Middle frontal gyrus (tissue), 1 donor: ENCODE measurements at regions not wholly inside any gene's neighbourhood (a gene's known extent, or its start where the extent isn't known, plus 50 kb on each side); places are given as distances from the start of the nearest gene placed in this dataset.
"Not testable (repeated sequence)": the region's sequence is repeated elsewhere in the genome, so short reads cannot be mapped to it uniquely, and the experiment has no call there.

Experiments
- DNase-seq: peaks from one replicate; pipeline ENCODE4 v3.0.0-alpha.2; 2015; ENCODE audit warnings: low spot score; ENCODE audit errors: extremely low spot score

GRCh38 chr1:38193040-38193439, 146.4 kb upstream of the POU3F1 start:
- no peak for DNase-seq

- no peak for DNase-seq
These were observed 144.9 kb upstream of the POU3F1 start for GRCh38 chr1:38191461-38191860.

GRCh38 chr1:38190983-38191382, 144.4 kb upstream of the POU3F1 start:
- DNase-seq: no peak

GRCh38 chr1:38187552-38187951, 141.0 kb upstream of the POU3F1 start:
- no peak for DNase-seq

GRCh38 chr1:38186566-38186965, 140.0 kb upstream of the POU3F1 start:
- no peak for DNase-seq

- no peak for DNase-seq
These were observed 139.3 kb upstream of the POU3F1 start for GRCh38 chr1:38185913-38186312.

GRCh38 chr1:38183747-38184146, 137.2 kb upstream of the POU3F1 start:
- DNase-seq: no peak

- DNase-seq: no peak
These were observed 136.5 kb upstream of the POU3F1 start for GRCh38 chr1:38183096-38183495.

GRCh38 chr1:38180388-38180787, 133.8 kb upstream of the POU3F1 start:
- DNase-seq: not testable (repeated sequence)

GRCh38 chr1:38179483-38179882, 132.9 kb upstream of the POU3F1 start:
- no peak for DNase-seq

GRCh38 chr1:38178216-38178615, 131.6 kb upstream of the POU3F1 start:
- DNase-seq: no peak

DNA sequence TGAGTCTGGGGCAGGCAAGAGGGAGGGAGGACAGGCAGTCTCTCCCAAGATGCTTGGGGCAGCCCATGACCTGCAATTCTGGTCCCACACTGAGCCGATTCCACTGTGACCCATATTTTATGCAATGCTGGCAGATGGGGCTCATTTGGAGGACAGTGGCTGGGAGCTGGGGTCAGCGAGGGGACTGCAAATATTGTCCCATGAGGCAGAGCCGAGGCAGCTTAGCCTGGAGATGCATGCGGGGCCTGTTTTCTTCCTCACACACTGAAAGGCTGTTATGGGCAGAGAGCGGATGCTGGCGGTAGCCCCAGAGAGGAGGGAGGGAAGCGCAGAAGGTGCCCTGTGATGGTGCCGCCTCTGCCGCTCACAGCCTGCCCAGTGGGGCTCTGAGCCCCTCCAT, 128.5 kb upstream of the POU3F1 start:
- no peak for DNase-seq

DNA sequence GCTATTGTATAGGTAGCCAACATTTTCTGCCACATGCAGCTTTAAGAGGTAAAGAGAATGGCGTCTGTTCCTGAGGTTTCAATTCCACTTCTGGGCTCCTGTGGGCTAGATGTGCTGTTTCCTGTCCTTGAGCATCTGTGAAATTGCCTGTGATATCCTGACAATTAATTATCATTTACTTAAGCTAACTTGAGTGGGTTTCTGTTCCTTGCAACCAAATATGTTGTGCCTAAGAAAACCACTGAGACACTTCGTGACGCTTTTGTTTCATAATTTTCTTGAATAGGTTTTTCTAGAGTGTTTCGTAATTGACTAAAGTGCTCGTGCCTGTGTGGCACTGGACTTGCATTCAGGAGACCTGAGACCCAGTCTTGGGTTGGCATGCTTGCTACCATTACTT, 127.3 kb upstream of the POU3F1 start:
- no peak for DNase-seq

DNA sequence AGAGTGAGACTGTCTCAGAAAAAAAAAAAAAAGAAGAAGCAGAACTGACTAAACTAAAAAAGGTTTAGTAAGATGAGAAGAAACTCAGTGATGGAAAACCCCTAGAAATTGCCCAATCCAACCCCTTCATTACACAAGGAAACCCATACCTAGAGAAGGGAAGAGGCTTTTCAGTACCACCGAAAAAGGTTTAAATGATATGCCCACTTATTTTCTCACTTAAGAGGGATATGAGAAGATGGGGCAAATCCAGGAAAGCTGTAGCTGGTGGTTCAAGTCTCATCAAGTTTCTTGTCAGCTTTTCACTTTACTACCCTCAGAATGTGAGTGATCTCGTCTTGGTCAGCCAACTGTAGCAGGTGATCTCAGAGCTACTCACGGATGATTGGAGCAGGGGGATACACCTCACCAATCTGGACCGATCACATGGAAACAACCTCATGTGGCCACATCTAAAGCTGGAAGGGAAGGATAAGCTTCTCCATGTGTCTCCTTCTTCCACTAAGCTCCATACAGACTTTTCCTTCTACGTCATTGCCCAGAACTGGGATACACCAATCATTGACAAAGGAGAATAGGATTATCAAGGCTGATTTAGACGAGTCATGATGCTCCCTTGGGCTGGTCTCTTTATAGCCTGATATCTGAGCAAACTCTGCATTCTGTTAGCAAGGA, 126.7 kb upstream of the POU3F1 start:
- DNase-seq: no peak

DNA sequence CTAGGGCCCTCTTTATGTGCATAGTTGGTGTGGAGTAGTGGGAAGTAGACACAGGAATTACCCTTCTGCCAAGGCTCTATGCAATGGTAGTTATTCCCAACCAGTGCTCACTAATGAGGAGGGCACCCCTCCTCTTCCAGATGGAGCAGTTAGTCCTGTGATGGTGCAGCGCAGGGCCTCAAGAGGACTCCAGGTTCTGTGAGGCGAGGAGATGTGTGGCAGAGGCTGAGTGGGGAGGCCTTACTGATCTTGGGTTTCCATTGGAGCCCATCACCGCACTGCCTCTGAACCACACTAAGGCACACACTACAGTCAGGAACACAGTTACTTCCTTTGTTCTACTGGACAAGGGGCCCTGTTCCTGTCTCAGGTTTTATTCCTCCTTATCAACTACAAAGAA, 122.5 kb upstream of the POU3F1 start:
- no peak for DNase-seq

- no peak for DNase-seq
These were observed 121.8 kb upstream of the POU3F1 start for GRCh38 chr1:38168365-38168764.

DNA sequence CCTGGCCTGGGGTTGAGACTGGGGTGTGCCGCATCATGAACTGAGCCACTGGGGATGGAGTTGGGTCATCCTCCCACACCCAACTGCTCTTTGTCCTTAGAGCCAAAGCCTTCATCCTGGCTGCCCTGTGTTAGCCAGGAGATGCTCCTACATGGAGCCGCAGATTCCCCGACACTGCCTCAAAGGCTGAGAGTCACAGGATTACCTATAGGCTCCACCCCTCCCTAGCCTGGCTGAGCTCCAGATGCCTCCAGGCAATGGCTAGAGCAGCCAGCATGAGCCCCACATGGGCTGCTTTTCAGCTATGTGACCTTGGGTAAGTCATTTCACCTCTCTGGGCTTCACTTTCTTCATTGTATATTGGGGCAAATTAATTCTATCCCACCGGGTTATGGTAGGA, 119.9 kb upstream of the POU3F1 start:
- DNase-seq: no peak

- DNase-seq: no peak
These were observed 107.3 kb upstream of the POU3F1 start for GRCh38 chr1:38153778-38154470.

DNA sequence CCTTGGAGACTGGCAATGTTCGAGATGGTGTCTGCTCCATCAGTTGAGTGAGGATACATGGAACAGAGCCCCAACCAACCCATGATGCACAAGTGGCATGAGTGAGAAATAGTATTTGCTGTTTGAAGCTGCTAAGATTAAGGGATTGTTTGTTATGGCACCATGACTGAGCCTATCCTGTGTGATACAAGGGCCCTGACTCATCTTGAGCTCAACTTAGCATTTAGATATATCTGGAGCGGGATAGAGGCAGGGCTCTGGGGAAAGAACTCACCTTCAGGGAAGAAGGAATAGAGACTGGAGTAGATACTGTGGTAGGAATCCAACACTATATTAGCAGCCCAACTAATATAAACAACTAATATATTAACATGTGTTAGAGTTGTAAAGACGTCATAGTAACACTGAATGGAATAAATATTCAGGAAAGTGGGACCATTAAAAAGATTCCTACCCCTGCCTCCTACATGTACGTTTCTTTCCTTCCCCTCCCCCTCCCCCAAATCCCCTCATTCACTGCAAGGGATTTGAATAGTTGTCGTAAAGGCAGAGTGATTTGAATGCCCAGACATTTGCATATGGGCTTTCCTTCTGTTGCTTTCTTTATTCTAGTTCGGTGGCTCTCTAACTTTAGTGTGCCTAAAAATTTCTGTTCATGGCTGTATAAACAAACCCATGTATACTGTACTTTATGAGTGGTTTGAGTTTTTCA, 106.6 kb upstream of the POU3F1 start:
- DNase-seq: no peak

DNA sequence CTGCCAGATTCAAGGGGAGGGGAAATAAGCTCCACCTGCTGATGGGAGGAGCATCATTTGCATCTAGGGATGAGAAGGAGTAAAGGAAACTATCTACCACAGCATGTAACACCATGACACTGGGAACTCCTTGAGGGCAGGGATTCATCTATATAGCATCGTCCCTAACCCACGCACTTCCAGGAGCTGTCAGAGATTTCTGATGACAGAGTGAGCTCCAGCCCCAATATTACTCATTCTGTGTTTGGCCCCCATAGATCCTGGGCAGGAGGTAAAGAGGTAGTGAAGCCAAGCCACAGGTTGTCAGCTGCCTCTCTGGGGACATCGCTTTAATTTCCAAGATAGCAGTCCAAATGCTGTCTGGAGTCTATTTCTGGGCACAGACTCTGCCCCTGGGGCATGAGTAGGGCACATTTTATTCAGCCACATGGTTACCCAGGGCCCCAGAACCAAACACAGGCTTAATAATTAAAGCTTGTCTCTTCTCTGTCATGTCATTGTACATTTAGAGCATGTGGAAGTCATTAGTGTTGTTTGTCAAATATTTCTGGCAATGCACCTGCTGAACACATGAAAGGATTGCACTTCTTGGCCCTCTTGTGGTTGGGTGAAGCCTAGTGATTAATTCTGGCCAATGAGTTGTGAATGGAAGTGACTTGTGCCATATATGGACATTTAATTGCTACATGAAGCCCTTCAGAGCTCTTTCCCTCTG, 105.9 kb upstream of the POU3F1 start:
- DNase-seq: no peak

GRCh38 chr1:38151399-38151798, 104.8 kb upstream of the POU3F1 start:
- no peak for DNase-seq

DNA sequence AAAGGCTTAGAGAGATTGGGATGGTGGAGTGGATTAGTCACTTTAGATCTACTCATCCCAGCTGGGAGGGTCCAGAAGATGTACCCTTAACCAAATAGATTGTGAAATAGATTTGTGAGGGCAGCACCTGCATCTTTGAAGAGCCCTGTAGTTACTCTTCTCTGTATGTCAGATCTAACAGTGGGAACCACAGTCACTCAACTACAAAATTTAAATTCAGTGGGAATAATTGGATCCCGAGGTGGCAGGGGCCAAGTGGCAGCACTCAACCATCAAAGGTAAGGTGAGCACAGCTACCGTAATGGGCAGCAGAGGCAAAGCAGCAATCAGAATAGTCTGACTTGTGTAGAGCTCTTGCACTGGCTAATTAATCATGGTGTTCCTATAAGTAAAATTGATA, 99.5 kb upstream of the POU3F1 start:
- not testable (repeated sequence) for DNase-seq
